Germinal center (tissue), 1 donor: ENCODE measurements at regions not wholly inside any gene's neighbourhood (a gene's known extent, or its start where the extent isn't known, plus 50 kb on each side); places are given as distances from the start of the nearest gene placed in this dataset.
"Not testable (repeated sequence)": the region's sequence is repeated elsewhere in the genome, so short reads cannot be mapped to it uniquely, and the experiment has no call there.

Experiments
- DNase-seq: peaks from one replicate; pipeline ENCODE4 v3.0.0; 2012; ENCODE audit warnings: mixed read lengths, low spot score

- DNase-seq: no peak
Measured at GRCh38 chr22:49392841-49393510, 434.7 kb downstream of the BRD1 start.

- DNase-seq: no peak
Measured at GRCh38 chr22:49392247-49392646, 435.4 kb downstream of the BRD1 start.

- no peak for DNase-seq
Measured at GRCh38 chr22:49391436-49391835, 436.2 kb downstream of the BRD1 start.

- no peak for DNase-seq
Measured at GRCh38 chr22:49390954-49391353, 436.7 kb downstream of the BRD1 start.

- DNase-seq: not testable (repeated sequence)
Measured at GRCh38 chr22:49383909-49384308, 443.8 kb downstream of the BRD1 start.

- DNase-seq: no peak
Measured at GRCh38 chr22:49382451-49382735, 445.3 kb downstream of the BRD1 start.

GRCh38 chr22:49381595-49382450, 445.9 kb downstream of the BRD1 start:
- DNase-seq: no peak

GRCh38 chr22:49380828-49381114, 446.9 kb downstream of the BRD1 start:
- DNase-seq: no peak

- DNase-seq: peak; percentile 38
Measured at GRCh38 chr22:49380095-49380827, 447.4 kb downstream of the BRD1 start.

- no peak for DNase-seq
Measured at GRCh38 chr22:49377306-49377705, 450.4 kb downstream of the BRD1 start.

- no peak for DNase-seq
Measured at GRCh38 chr22:49373801-49374226, 453.9 kb downstream of the BRD1 start.

GRCh38 chr22:49373289-49373666, 454.4 kb downstream of the BRD1 start:
- no peak for DNase-seq

GRCh38 chr22:49372530-49373288, 455.0 kb downstream of the BRD1 start:
- DNase-seq: no peak

GRCh38 chr22:49372111-49372529, 455.6 kb downstream of the BRD1 start:
- no peak for DNase-seq

- no peak for DNase-seq
Measured at GRCh38 chr22:49371325-49372110, 456.2 kb downstream of the BRD1 start.

GRCh38 chr22:49370627-49371301, 456.9 kb downstream of the BRD1 start:
- no peak for DNase-seq

GRCh38 chr22:49369726-49370626, 457.7 kb downstream of the BRD1 start:
- DNase-seq: no peak

- no peak for DNase-seq
Measured at GRCh38 chr22:49368976-49369725, 458.5 kb downstream of the BRD1 start.
